ENCODE measurements at regions not wholly inside any gene's neighbourhood (a gene's known extent, or its start where the extent isn't known, plus 50 kb on each side); places are given as distances from the start of the nearest gene placed in this dataset.
"Not testable (repeated sequence)": the region's sequence is repeated elsewhere in the genome, so short reads cannot be mapped to it uniquely, and the experiment has no call there.

DNA sequence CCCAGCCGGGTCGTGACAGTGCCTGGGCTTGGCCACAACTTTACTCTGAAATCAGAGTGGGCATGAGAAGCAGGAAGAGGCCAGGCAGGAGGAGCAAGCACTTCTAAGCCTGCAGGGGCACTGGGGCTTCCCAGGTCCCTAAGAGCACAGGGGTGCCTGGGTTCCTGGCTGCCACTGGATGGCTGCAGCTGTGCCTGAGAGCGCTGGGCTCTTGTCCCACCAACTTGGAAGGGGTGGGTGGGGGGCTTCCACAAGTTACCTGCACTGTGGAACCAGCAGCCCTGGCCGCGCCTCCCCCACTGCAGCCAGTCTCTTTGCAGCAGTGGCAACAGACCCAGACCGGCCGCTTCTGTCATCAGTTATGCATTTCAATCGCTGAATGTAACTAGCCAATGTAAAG is 434.7 kb upstream of the GRM3 start:
- ATAC-seq (no peak), DNase-seq (ENCODE audit: low spot score) (no peak)

DNA sequence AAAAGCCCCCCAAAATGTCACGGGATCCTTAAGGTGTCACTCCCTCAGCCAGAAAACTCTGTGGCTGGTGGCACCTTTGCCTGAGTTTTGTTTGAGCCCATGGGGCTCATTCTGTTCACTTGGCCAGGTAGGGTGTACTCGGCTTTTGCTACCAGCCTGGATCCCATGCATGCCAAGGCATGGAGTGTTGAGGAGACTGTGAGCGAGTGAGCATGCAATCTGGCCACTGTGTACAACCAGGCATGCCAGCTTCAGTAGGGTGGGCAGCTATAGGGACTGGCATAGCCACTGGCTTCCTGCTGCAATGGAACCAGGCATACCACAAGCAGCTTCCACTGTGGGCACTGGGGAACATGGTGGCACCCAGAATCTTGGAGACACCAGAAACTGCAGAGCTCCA is 436.0 kb upstream of the GRM3 start:
- DNase-seq (ENCODE audit: low spot score) (no peak), ATAC-seq (no peak)

DNA sequence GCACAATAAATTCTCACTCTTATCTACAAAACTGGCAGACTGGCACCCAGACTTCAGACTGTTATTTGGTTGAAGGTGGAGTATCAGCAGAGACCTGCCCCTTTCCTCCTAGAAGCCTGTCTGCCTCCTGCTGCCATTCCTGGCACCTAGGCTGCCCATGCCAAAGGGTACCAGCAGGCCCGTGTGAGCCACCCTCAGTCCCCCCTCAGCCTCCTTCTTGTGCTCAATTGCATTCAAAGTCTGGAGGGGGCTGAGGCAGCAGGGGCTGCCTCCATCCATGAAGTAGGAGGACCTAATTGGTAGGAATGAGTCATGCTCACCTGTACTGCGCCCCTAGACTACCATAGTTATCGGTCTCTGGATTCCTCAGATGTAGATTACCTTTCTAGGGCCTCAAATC is 440.9 kb upstream of the GRM3 start:
- no peak for ATAC-seq
- DNase-seq (ENCODE audit: low spot score): no peak

DNA sequence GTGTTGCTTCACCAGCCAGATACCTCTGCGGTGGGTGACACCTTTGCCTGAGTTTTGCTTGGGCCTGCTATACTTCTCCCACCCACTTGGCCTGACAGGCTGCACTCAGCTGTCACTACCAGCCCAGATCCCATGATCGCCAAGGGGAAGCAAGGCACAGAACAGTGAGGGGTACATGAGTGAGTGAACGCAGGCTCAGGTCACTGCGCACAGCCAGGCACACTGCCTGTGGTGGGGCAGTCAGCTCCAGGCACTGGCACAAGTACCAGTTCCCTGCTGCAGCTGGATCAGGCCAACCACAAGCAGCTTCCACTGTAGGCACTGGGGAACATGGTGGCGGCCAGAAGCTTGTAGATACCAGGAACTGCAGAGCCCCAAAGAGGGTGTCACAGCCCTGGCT is 441.9 kb upstream of the GRM3 start:
- DNase-seq (ENCODE audit: low spot score) (no peak), ATAC-seq (no peak)

DNA sequence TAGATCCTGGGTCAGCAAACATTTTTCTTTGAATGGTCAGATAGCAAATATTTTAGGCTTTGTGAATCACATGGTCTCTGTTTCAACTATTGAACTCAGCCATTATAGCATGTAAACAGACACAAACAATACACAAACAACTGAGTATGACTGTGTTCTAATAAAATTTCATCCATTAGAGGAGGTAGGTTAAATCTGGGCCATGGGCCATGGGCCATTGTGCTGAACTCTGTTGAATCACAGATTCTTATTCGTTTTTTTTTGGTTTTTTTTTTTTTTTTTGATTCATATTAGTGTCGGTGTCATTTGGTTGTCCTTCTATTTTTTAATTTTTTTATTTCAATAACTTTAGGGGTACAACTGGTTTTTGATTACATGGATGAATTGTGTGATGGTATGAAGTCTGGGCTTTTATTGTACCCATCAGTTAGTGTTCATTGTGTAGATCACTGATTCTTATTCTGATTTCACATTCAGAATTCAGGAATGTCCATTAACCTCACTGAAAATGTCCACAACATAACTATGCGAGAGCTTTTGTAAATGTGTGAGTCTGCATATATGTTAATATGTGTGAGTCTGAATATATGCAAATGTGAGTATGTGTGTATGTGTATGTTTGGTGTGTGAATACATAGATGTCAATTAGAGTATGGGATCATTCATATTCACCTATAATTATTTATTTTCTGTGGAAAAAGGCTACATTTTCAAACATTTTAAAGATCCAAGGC is 443.7 kb upstream of the GRM3 start:
- no peak for ATAC-seq

DNA sequence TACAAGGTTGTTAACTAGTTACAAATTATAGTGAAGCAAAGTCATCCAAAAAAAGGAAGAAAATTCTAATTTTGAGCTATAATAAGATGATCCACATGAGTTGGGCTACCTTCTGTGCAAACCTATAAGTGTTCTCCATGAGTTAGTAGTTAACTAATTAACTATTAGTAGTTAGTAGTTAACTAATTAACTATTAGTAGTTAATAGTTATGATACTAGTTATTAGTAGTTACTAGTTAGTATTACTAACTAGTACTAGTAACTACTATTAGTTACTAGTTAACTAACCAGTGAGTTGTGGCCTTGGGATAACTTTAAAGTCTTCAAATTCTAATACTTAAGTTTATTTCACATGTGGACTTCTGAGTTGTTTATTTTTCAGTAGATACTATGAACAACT is 453.4 kb upstream of the GRM3 start:
- ATAC-seq: no peak
- no peak for DNase-seq (ENCODE audit: low spot score)

More for the DNA sequence above, 443.7 kb upstream of the GRM3 start:
- no peak for DNase-seq (ENCODE audit: low spot score)

DNA sequence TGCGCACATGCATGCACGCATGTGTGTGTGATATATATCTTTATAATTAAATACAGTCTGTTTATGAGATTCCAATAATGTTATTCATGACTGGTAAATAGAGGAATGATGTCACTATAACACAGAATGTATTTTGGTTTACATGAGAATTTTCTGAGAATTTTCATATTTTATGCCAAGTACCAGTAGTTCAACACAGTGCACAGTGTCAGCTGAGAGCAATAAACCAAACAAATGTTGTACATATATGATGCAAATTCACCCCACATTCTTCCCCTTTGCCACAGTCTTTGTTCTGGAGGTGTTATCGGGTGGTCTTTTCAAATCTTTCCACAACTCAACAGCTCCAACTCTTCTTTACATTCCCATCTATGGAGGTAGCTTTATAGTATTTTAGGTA is 462.2 kb upstream of the GRM3 start:
- DNase-seq (ENCODE audit: low spot score) (no peak), ATAC-seq (no peak)

DNA sequence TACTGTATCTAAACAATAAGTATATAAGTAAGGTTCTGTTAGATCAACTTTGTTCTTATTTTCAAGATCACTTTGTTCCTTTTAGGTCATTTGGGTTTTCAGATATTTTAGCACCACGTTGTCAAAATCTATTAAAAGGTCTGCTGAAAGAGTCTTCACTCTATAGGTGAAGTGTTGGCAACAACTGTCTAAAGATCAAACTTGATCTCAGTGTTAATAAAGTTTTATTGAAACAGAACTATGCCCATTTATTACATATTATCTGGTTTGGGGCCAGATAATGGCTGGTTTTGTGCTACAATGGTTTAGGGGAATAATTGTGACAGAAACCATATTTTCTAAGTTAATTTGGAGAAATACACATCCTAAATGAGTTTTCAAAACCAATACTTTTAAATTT is 478.9 kb upstream of the GRM3 start:
- no peak for ATAC-seq
- DNase-seq (ENCODE audit: low spot score): no peak

DNA sequence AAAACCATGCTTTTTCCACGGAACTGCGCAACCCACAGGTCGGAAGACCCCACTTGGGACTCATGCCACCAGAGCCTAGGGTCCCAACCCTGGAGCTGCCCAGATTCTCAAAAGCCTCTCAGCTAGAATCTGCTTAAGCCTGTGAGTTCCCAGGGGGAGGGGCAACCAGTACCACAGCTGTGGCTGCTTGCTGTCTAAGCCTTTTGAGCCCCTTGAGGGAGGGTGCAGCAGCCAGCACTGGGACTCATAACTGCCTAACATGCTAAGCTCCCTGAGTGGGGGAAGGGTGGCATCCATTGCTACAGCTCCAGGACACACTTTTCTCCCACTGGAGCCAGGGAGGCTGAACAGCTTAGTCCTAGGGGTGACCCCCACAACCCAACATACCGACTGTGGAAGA is 485.6 kb upstream of the GRM3 start:
- no peak for DNase-seq (ENCODE audit: low spot score)
- no peak for ATAC-seq

DNA sequence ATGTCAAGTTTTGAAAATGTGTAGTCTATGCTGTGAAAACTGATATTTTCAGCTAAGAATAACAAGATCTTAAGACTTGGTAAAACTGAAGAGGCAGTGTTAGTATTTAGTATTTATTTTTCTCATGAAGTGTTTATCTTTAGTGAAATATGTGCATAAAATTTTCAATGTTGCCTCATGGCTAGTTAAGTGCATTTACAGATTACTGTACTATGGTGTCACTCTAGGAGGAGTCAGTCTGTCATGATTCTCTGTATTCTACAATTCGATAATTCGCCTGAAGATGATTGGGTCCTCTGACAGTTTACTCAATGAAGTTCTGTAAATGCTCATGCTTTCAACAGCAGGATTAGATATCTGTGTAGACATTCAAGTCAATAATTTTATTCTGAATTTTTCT is 488.1 kb upstream of the GRM3 start:
- DNase-seq (ENCODE audit: low spot score): no peak
- no peak for ATAC-seq

DNA sequence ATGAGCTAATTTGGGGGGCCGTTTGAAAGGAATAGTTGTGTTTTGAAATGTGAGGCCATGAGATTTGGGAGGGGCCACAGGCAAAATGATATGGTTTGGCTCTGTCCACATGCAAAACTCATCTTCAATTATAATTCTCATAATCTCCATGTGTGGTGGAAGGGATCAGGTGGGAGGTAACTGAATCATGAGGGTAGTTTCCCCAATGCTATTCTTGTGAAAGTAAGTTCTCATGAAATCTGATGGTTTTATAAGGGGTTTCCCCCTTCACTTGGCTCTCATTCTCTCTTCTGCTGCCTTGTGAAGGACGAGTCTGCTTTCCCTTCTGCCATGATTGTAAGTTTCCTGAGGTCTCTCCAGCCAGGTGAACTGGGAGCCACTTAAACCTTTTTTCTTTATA is 490.8 kb upstream of the GRM3 start:
- ATAC-seq (no peak), DNase-seq (ENCODE audit: low spot score) (no peak)

DNA sequence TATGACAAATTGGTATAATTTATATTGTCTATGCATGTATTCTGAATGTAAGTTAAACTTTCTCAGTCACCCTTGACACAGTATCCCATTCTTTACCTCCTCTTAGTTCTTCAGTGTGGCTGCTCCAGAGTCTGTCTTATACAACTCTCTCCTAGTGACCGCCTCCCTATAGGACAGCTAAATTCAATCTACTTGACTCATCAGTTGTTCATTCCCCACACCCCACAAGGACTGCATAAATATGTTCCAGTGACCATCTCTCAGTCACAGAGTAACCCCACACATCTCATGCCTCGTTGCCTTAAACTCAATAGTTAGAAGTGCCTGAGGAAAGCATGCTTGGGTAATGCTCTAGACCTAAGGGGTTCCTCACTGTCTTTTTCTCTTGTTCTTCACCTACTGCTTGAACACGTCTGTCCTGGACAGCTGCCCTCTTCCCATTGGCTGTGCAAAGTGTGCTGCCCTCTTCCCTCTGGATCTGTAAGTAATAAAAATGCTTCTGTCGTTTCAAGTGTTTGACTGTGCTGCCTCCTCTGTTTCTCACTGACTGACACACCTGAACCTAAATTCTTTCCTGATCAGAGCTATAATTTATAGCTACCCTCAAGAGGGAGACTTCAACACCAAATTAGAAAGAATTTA is 494.6 kb upstream of the GRM3 start:
- no peak for ATAC-seq
- no peak for DNase-seq (ENCODE audit: low spot score)

DNA sequence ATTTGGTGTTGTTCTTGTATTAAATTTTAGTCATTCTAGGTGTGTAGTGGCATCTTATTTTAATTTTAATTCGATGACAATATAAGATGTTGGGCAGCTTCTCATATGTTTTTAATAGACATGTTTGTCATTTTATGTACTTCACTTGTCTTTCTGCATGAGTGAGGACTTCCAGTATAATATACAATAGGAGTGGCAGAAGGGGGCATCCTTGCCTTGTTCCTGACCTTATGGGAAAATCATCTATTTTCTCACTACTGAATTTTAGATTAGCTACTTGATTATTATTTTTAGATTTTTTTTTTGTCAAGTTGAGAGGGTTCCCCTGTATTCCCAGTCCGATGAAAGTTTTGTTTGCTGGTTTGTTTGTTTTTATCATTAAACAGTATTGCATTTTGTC is 495.2 kb upstream of the GRM3 start:
- no peak for ATAC-seq
- DNase-seq (ENCODE audit: low spot score): no peak

DNA sequence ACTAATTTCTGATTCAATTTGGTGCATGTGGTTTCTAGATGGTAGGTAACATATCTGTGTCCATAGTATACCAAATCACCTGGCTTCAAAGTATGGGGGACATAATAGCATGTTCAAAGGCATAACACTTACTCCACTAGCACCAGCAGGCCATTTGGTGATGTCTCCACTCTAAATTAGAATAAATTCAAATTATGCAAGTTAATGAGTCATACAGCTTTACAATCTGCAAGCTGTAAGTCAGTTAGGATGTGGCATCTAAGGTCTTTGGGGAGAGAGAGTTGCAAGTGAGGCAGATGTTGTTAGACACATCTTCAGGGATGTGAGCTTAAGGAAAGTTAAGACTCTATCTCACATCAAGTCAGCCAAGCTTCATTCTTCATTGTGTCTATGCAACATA is 506.4 kb upstream of the GRM3 start:
- DNase-seq (ENCODE audit: low spot score): no peak
- ATAC-seq: no peak

DNA sequence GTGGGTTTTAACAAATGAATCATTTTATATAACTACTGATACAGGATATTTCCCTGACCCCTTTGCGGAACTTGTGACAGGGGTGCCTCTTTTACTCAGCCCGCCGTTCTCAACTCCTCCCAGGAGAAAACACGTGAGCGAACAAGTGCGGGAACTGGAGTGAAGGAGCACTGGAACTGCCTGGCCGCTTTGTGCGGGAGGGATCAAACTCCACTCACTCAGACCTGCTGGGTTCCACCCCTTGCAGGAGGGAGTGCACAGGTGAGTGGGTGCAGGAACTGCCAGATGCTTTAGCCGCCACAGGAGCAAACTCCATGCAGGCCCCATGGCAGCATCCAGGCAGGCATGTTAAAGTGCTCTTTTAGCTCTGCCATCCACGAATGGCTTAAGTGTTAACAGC is 513.4 kb upstream of the GRM3 start:
- ATAC-seq (no peak), DNase-seq (ENCODE audit: low spot score) (no peak)

DNA sequence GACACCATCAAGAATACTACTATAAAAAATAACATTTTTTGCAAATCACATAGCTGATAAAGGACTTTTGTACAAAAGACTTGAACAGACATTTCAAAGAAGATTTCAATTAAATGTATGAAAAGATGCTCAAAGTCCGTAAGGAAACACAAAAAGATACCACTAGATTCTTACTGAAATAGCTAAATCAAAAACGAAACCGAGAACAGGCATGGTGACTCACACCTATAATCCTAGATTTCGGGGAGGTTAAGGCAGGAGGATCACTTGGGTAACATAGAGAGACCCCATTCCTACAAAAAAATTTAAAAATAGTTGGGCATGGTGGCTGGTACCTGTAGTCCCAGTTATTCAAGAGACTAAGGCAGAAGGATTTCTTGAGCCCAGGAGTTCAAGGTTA is 520.2 kb upstream of the GRM3 start:
- DNase-seq (ENCODE audit: low spot score) (no peak), ATAC-seq (no peak)

DNA sequence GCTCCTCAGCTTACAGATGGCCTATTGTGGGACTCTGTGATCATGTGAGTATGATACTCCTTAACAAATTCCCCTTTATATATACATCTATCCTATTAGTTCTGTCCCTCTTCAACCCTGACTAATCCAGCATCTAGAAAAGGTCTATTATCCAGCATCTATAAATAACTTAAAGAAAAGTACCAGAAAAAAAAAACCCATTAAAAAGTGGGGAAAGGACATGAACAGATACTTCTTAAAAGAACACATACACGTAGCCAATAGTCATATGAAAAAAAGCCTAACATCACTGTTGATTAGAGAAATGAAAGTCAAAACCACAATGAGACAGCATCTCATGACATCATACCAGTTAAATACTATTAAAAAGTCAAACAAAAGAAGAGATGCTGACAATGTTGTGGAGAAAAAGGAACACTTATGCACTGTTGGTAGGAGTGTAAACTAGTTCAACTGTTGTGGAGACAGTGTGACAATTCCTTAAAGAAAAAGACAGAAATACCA is 549.5 kb upstream of the GRM3 start:
- DNase-seq (ENCODE audit: low spot score) (no peak), ATAC-seq (no peak)

DNA sequence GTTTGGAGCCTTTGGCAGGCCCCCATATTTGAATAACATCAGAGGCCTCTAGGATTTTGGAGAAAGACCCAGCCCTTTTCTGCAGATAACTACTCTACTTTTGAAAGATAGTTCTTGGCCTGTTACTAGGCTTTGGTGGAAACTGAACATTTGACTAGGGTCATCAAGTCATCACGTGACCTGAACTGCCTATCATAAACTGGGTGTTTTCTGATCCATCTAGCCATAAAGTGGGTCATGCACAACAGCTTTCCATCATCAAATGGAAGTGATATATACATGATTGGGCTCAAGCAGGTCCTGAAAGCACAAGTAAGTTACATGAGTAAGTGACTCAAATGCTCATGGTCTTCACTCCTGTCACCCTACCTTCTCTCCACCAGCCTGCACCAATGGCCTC is 552.3 kb upstream of the GRM3 start:
- no peak for ATAC-seq
- no peak for DNase-seq (ENCODE audit: low spot score)

DNA sequence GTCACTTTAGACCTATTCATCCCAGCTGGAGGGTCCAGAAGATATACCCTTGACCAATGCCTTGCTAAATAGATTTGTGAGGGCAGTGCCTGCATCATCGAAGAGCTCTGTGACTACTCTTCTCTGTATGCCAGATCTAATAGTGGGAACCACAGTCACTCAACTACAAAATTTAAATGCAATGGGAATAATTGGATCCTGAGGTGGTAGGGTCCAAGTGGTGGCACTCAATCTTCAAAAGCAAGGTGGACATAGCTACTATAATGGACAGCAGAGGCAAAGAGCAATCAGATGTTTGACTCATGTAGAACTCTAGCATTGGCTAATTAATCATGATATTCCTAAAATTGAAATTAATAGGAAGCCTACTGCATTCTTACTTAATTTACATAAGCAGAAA is 554.3 kb upstream of the GRM3 start:
- ATAC-seq (no peak), DNase-seq (ENCODE audit: low spot score) (no peak)

DNA sequence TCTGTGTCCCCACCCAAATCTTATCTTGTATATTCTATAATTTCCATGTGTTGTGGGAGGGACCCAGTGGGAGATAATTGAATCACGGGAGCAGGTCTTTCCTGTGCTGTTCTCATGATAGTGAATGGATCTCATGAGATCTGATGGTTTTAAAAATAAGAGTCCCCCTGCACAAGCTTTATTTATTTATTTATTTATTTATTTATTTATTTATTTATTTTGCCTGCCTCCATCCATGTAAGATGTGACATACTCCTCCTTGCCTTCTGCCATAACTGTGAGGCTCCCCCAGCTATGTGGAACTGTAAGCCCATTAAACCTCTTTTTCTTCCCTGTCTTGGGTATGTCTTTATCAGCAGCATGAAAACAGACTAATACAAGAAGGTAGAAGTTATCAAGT is 579.1 kb upstream of the GRM3 start:
- not testable (repeated sequence) for ATAC-seq; DNase-seq (ENCODE audit: low spot score)

DNA sequence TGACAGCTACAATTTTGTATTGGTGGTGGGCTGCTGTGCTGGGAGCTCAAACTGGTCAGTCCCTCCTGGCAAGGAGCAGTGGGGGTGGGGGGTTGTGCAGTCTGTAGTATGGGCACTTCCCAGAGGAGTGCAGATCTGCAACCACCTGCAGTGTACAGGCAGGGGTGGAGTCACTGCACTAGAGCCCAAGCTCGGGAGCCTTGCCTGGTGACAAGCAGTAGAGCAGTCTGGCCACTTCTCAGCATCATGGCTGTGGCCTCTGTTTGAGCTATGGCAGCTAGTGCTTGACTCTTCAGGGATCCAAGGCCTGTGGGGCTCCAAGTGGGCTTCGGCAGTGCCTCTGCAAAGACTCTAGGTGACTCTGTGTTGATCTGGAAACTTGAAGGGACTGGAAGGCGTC is 585.1 kb upstream of the GRM3 start:
- ATAC-seq (no peak), DNase-seq (ENCODE audit: low spot score) (no peak)

DNA sequence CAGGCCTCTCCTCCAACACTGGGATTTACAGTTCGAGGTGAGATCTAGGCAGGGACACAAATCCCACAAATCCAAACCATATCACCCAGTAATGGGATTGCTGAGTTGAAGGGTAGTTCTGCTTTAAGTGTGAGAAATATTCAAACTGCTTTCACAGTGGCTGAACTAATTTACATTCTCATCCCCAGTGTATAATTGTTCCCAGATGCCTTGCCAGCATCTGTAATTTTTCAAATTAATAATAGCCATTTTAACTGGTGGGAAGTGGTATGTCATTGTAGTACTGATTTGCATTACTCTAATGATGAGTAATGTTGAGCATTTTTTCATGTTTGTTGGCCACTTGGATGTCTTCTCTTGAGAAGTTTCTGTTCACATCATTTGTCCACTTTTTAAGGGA is 592.8 kb upstream of the GRM3 start:
- DNase-seq (ENCODE audit: low spot score): no peak
- no peak for ATAC-seq

DNA sequence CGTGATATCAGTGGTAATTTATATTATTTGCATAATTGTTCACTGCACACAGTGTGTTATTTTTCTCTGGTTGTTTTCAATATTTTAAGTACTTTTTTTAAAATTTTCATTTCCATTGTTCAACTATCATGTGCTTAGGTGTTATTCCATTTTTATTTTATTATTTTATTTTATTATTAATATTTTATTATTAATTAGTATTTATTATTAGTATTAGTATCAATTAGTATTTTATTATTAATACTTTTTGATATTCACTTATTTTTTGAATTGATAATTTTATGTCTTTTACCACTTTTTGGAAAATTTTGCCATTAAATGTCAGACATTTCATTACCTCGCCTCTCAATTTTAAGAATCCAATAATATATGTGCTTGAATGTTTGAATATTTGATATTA is 593.8 kb upstream of the GRM3 start:
- ATAC-seq (no peak), DNase-seq (ENCODE audit: low spot score) (no peak)

Data from left lobe of liver (tissue), 2 donors.